ENCODE measurements at regions not wholly inside any gene's neighbourhood (a gene's known extent, or its start where the extent isn't known, plus 50 kb on each side); places are given as distances from the start of the nearest gene placed in this dataset.

GRCh38 chr13:57063007-57063406, 77.7 kb upstream of the PRR20A start:
- Histone ChIP-seq H3K4me3 (ENCODE audit: low read depth, low read length) (no peak overlapping the region), H3K27ac (ENCODE audit: extremely low read depth, low read depth, low read length) (no peak overlapping the region), H3K36me3 (ENCODE audit: control insufficient read depth in 2 of 2, insufficient read depth in 1 of 2, low read length in 2 of 2) (no peaks in the 10 kb centered on the region), H3K9me3 (ENCODE audit: control insufficient read depth, insufficient read depth, low read depth, low read length) (no peaks in the 10 kb centered on the region), H3K4me1 (ENCODE audit: control insufficient read depth, insufficient read depth, low read length) (no peaks in the 10 kb centered on the region)
- CTCF ChIA-PET = no interaction called here
- no peak for TF ChIP-seq HOXD13 (CRISPR knock-in tag; IDR thresholded peaks at IDR 0.05; ENCODE audit: borderline replicate concordance)
- TF ChIP-seq, protein P1, sequence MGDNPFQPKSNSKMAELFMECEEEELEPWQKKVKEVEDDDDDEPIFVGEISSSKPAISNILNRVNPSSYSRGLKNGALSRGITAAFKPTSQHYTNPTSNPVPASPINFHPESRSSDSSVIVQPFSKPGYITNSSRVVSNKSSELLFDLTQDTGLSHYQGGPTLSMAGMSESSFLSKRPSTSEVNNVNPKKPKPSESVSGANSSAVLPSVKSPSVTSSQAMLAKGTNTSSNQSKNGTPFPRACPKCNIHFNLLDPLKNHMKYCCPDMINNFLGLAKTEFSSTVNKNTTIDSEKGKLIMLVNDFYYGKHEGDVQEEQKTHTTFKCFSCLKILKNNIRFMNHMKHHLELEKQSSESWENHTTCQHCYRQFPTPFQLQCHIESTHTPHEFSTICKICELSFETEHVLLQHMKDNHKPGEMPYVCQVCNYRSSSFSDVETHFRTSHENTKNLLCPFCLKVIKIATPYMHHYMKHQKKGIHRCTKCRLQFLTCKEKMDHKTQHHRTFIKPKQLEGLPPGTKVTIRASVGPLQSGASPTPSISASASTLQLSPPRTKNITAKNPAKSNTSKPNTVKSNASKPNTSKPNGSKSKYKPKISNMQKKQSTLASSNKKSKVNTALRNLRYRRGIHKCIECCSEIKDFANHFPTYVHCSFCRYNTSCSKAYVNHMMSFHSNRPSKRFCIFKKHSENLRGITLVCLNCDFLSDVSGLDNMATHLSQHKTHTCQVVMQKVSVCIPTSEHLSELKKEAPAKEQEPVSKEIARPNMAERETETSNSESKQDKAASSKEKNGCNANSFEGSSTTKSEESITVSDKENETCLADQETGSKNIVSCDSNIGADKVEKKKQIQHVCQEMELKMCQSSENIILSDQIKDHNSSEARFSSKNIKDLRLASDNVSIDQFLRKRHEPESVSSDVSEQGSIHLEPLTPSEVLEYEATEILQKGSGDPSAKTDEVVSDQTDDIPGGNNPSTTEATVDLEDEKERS (tag by site-specific recombination; IDR thresholded peaks at IDR 0.05) = no peak
- TF ChIP-seq BCL11B (tag by site-specific recombination; IDR thresholded peaks at IDR 0.05; ENCODE audit: low read depth) = no peak
- no peak for TF ChIP-seq ZNF560 (tag by site-specific recombination; IDR thresholded peaks at IDR 0.05; ENCODE audit: borderline replicate concordance)
- no peak for TF ChIP-seq ZNF426 (tag by site-specific recombination; IDR thresholded peaks at IDR 0.05)
- TF ChIP-seq, protein P2, sequence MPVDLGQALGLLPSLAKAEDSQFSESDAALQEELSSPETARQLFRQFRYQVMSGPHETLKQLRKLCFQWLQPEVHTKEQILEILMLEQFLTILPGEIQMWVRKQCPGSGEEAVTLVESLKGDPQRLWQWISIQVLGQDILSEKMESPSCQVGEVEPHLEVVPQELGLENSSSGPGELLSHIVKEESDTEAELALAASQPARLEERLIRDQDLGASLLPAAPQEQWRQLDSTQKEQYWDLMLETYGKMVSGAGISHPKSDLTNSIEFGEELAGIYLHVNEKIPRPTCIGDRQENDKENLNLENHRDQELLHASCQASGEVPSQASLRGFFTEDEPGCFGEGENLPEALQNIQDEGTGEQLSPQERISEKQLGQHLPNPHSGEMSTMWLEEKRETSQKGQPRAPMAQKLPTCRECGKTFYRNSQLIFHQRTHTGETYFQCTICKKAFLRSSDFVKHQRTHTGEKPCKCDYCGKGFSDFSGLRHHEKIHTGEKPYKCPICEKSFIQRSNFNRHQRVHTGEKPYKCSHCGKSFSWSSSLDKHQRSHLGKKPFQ (tag by site-specific recombination; IDR thresholded peaks at IDR 0.05) = no peak
- no peak for TF ChIP-seq YY1 (tag by site-specific recombination; IDR thresholded peaks at IDR 0.05)
- no peak for TF ChIP-seq ZNF398 (tag by site-specific recombination; IDR thresholded peaks at IDR 0.05)
- no peak for TF ChIP-seq ZNF133 (tag by site-specific recombination; IDR thresholded peaks at IDR 0.05)
- TF ChIP-seq ZBTB21 (tag by site-specific recombination; IDR thresholded peaks at IDR 0.05) = no peak
- no peak for TF ChIP-seq ZBTB10 (tag by site-specific recombination; IDR thresholded peaks at IDR 0.05)
- no peak for TF ChIP-seq ZNF843 (tag by site-specific recombination; IDR thresholded peaks at IDR 0.05)
- POLR2A ChIA-PET = no interaction called here

GRCh38 chr13:57073983-57074382, 66.7 kb upstream of the PRR20A start:
- H3K36me3 ChIP-seq (ENCODE audit: control insufficient read depth in 2 of 2, insufficient read depth in 1 of 2, low read length in 2 of 2) = no peaks in the 10 kb centered on the region
- POLR2A ChIA-PET = no interaction called here
- CTCF ChIA-PET = no interaction called here
- H3K27ac ChIP-seq (ENCODE audit: extremely low read depth, low read depth, low read length) = no peak overlapping the region
- H3K9me3 ChIP-seq (ENCODE audit: control insufficient read depth, insufficient read depth, low read depth, low read length) = no peaks in the 10 kb centered on the region
- H3K4me1 ChIP-seq (ENCODE audit: control insufficient read depth, insufficient read depth, low read length) = no peaks in the 10 kb centered on the region
- TF ChIP-seq ZNF114 (tag by site-specific recombination; IDR thresholded peaks at IDR 0.05) = no peak
- TF ChIP-seq SCRT1 (tag by site-specific recombination; IDR thresholded peaks at IDR 0.05; ENCODE audit: borderline replicate concordance) = no peak
- no peak for TF ChIP-seq ZNF175 (tag by site-specific recombination; IDR thresholded peaks at IDR 0.05)
- TF ChIP-seq ZNF747 (tag by site-specific recombination; IDR thresholded peaks at IDR 0.05) = no peak
- no peak for TF ChIP-seq ZNF610 (tag by site-specific recombination; IDR thresholded peaks at IDR 0.05; ENCODE audit: borderline replicate concordance)
- TF ChIP-seq ZNF544 (tag by site-specific recombination; IDR thresholded peaks at IDR 0.05) = no peak
- no peak for TF ChIP-seq ZFP37 (tag by site-specific recombination; IDR thresholded peaks at IDR 0.05)
- TF ChIP-seq ZNF792 (tag by site-specific recombination; IDR thresholded peaks at IDR 0.05) = no peak
- TF ChIP-seq, protein P3, sequence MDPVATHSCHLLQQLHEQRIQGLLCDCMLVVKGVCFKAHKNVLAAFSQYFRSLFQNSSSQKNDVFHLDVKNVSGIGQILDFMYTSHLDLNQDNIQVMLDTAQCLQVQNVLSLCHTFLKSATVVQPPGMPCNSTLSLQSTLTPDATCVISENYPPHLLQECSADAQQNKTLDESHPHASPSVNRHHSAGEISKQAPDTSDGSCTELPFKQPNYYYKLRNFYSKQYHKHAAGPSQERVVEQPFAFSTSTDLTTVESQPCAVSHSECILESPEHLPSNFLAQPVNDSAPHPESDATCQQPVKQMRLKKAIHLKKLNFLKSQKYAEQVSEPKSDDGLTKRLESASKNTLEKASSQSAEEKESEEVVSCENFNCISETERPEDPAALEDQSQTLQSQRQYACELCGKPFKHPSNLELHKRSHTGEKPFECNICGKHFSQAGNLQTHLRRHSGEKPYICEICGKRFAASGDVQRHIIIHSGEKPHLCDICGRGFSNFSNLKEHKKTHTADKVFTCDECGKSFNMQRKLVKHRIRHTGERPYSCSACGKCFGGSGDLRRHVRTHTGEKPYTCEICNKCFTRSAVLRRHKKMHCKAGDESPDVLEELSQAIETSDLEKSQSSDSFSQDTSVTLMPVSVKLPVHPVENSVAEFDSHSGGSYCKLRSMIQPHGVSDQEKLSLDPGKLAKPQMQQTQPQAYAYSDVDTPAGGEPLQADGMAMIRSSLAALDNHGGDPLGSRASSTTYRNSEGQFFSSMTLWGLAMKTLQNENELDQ (tag by site-specific recombination; IDR thresholded peaks at IDR 0.05; ENCODE audit: low read depth) = no peak
- TF ChIP-seq ZNF549 (tag by site-specific recombination; IDR thresholded peaks at IDR 0.05) = no peak
- TF ChIP-seq ZBTB7A (tag by site-specific recombination; IDR thresholded peaks at IDR 0.05; ENCODE audit: low read depth) = no peak
- no peak for TF ChIP-seq FEZF1 (tag by site-specific recombination; IDR thresholded peaks at IDR 0.05)
- TF ChIP-seq ZNF133 (tag by site-specific recombination; IDR thresholded peaks at IDR 0.05) = no peak
- no peak for TF ChIP-seq ZNF16 (tag by site-specific recombination; IDR thresholded peaks at IDR 0.05; ENCODE audit: low read depth)
- H3K4me3 ChIP-seq (ENCODE audit: low read depth, low read length) = no peak overlapping the region
